ENCODE measurements at regions not wholly inside any gene's neighbourhood (a gene's known extent, or its start where the extent isn't known, plus 50 kb on each side); places are given as distances from the start of the nearest gene placed in this dataset.

DNA sequence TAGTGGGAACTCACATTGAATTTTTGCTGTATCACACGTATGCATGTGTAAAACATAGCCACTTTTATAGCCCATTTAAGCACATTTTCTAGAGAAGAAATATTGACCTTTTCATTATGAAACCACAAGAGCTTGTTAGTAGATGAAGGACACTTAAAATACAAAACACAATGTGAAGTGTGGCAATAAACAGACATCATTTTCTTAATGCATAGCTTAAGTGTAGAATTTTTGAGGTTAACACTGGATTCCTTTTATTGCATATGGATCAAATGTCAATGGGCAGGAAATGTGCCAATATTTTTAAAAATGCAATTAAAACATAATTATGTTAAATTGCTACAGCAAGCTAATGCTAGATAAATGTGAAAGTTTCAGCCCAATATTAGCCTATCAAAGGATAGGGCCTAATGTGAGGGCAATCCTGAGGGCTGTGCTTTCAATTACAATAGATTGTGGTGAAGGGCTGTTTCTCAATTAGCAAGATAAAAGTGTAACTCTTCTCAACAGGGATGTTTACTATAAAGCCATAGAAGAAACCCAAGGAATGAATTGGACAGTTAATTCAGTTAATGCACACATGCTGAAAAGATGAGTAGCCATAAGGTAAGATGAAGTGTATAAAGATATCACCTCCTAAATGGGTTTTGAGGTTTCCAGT, 489.0 kb upstream of the CDIN1 start:
- Mint-ChIP-seq H3K27ac (no peak overlapping the region), H3K36me3 (ENCODE audit: low read depth) (no peaks in the 10 kb centered on the region), H3K27me3 (no peaks in the 10 kb centered on the region), H3K9me3 (peaks cover 18% of the 10 kb centered on the region), H3K4me3 (no peak overlapping the region), H3K4me1 (no peaks in the 10 kb centered on the region)
- no peak for ATAC-seq (replicated peaks)

DNA sequence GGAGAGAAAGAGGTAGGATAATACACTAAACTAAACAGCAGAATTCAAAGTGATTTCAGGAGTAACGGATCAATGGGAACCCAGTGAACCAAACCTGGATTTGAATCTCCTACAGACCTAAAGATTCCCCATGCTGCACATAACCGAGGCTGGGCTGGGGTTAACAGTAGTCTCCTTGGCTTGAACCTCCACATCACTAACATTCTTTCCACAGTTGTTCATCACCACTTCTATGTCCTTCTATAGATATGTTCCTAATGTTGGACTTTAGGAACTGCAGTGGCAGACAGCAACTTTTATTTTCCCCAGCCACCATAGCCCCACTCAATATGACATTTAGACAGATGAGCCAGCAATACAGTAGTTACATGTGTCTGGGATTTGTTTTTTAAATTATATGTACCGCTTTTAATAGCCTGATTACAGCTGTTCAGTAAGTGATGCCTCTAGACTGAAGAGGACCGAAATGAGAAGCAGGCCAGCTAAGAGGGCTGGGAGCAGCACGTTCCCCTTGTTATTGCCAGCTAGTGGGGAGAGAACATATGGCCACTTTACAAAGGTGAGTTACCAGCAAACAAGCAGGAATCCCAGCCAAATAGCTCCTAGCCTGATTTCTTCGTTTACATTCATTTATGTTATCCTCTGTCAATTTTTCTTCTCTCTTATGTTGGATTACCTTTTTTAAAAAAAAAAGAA, 472.6 kb upstream of the CDIN1 start:
- Mint-ChIP-seq H3K4me3 (no peak overlapping the region), H3K27ac (no peak overlapping the region), H3K27me3 (no peaks in the 10 kb centered on the region), H3K36me3 (ENCODE audit: low read depth) (no peaks in the 10 kb centered on the region), H3K4me1 (no peaks in the 10 kb centered on the region), H3K9me3 (no peaks in the 10 kb centered on the region)
- ATAC-seq (replicated peaks) = no peak

DNA sequence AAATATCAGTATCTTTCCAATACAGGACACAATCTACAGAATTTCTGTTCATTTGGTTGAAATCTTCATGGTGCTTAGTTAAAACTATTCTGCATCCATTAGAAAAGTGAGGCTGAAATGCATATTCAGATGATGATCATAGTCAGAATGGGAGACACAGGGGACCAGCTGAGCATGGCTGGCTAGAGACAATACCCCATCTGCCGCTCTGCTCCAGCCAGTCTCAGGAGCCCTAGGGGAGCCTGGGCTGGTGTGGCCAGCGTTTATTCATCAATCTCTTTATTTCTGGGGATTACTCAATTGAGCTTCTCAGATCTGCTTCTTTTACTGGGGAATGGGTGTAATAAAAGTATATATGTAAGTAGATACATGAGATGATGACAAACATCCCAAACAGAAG, 470.9 kb upstream of the CDIN1 start:
- Mint-ChIP-seq H3K9me3 (no peaks in the 10 kb centered on the region), H3K36me3 (ENCODE audit: low read depth) (no peaks in the 10 kb centered on the region), H3K27ac (no peak overlapping the region)

DNA sequence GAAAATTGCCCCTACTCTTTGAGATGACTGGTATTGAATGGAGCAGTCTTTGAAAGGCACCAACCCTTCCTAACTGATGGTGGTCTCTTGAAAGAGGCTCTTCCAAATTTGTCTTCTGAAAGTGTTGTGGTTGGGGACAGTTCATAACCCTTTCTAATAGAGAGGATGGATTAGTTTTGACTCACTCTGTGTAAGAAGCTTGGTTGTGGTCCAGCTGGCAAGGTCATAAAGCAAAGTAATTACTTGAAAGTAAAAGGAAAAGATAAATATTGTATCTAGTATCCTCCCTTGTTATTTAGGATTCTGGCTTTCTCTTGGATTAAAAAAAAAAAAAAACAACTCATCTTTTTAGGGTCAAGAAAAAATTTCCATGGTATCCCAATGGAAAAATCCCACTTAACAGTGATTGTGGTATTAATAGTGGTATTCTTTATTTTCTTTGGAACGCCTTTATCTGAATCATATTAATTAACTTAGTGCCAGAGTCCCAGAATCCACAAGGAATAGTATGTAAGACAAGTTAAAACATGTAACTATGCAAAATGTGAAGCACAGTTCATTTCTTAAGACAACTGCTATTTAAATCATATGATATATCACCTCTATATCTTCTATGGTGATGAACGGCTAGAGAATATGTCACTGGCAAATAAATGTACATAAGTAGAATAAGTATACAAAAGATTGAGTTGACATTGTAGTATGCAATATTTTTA, 469.3 kb upstream of the CDIN1 start:
- ATAC-seq (replicated peaks) = no peak
- Mint-ChIP-seq H3K9me3 (no peaks in the 10 kb centered on the region), H3K4me1 (no peaks in the 10 kb centered on the region), H3K27ac (no peak overlapping the region), H3K4me3 (no peak overlapping the region), H3K27me3 (no peaks in the 10 kb centered on the region), H3K36me3 (ENCODE audit: low read depth) (no peaks in the 10 kb centered on the region)

More for the DNA sequence above, 470.9 kb upstream of the CDIN1 start:
- H3K4me1 Mint-ChIP-seq = no peaks in the 10 kb centered on the region
- no peak overlapping the region for H3K4me3 Mint-ChIP-seq
- H3K27me3 Mint-ChIP-seq = no peaks in the 10 kb centered on the region
- no peak for ATAC-seq (replicated peaks)

DNA sequence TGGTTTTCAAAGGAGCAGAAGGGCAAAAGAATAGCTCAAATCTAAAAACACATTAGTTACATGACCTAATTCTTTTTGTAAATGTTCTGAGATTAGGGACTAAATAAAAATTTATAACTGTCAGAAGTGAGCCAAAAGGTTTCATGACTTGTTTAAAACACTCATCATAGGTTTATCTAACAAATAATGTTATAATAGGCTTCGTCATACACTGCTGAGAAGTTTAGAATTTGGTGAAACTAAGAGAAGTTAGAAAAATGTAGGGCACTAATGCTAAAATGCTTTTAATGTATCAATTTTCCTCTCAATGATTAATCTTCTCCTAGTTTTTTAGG, 468.8 kb upstream of the CDIN1 start:
- no peak for ATAC-seq (replicated peaks)
- H3K27ac Mint-ChIP-seq = no peak overlapping the region
- no peaks in the 10 kb centered on the region for H3K9me3 Mint-ChIP-seq
- no peaks in the 10 kb centered on the region for H3K36me3 Mint-ChIP-seq (ENCODE audit: low read depth)
- H3K27me3 Mint-ChIP-seq = no peaks in the 10 kb centered on the region
- H3K4me3 Mint-ChIP-seq = no peak overlapping the region
- no peaks in the 10 kb centered on the region for H3K4me1 Mint-ChIP-seq

DNA sequence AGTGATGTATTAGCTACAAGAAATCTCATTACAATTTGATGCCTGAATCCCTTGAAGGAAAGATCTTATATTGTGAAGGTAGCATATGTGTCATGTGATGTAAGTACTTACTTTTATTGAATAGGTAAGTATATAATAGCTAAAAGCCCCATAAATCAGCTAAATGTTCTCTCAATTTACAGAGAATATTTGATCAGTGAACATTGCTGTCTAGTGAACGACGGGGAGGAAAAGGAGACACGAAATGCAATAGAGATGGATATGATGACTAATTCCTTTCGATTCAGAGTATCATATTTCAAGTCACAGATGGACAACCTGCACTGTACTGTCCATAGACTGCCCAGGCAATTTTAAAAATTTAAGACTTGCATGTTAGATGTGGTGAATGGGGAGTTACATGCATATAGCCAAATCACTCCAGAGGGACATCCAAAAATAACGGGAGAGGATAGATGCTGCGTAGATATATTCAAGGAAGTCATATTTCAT, 462.1 kb upstream of the CDIN1 start:
- H3K9me3 Mint-ChIP-seq = peaks cover 3% of the 10 kb centered on the region

DNA sequence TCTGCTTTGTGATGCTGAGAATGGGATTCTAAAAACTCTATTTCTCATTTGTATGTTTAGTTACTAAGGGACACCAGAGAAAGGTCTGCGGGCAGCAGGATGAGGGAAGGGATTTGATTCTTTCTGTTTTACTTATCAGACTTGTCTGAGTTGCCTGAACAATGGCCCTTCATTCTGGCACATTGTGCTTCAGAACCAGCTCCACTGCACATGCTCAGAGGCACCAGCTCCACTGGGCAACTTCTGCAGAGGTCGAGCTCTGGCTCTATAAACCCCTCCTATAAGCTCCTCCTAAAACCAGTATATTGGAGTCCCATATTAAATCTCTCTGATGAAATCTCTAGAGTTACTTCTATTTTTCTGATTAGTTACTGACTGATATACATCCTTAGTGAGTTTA, 453.2 kb upstream of the CDIN1 start:
- Mint-ChIP-seq H3K27me3 (no peaks in the 10 kb centered on the region), H3K27ac (no peak overlapping the region), H3K9me3 (peaks cover 9% of the 10 kb centered on the region), H3K4me3 (no peak overlapping the region), H3K36me3 (ENCODE audit: low read depth) (no peaks in the 10 kb centered on the region), H3K4me1 (no peaks in the 10 kb centered on the region)
- ATAC-seq (replicated peaks) = no peak

More for the DNA sequence above, 462.1 kb upstream of the CDIN1 start:
- Mint-ChIP-seq H3K4me3 (no peak overlapping the region), H3K36me3 (ENCODE audit: low read depth) (no peaks in the 10 kb centered on the region), H3K27me3 (no peaks in the 10 kb centered on the region), H3K27ac (no peak overlapping the region), H3K4me1 (no peaks in the 10 kb centered on the region)
- no peak for ATAC-seq (replicated peaks)

DNA sequence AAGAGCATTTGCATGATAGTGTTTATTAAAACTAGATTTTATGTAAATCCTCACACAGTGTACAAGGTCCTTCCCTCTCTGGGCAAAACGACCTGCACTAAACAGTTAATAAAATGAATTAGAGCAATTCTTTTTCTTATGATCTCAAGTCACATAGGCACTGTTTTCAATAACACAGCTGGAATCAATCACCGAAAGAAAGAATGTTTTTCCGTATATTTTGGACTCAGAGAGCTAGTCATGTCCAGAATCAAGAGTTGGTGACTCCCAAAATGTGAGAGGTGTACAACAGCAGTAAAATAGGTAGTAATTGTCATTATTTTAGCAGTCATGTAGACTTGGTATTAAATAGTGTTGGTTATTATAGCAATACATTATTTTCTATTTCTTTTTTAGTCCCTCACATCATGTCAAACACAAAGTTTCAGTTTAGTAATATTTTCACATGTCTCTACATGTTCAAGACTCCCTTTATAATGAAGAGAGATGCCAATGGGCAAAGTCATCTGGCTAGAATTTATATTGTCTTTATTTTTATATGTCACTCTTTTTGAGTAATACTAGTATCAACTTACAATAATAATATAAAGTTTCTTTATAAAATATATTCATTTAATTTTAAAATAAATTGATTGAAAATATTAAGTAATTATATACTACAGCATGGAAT, 448.6 kb upstream of the CDIN1 start:
- Mint-ChIP-seq H3K36me3 (ENCODE audit: low read depth) (no peaks in the 10 kb centered on the region), H3K9me3 (peaks cover 9% of the 10 kb centered on the region), H3K4me1 (no peaks in the 10 kb centered on the region), H3K27me3 (no peaks in the 10 kb centered on the region), H3K4me3 (no peak overlapping the region), H3K27ac (no peak overlapping the region)
- no peak for ATAC-seq (replicated peaks)

DNA sequence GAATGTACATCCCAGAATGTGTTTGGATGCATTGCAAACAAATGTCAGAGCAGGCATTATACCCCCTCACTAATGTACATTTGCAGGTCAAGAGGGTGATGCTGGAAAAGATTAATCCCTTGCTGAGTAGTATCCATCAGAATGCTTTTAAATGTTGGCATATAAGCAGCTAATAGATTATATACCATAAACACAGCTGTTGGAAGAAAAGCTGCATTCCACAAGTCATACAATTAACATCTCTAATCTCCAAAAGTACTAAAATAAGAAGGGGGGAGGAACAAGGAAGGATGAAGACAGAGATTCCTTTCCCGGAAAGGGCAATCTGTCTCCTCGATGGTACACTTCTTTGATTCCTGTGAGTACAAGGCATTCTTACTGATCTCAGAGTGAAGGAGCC, 445.7 kb upstream of the CDIN1 start:
- no peak for ATAC-seq (replicated peaks)
- H3K27ac Mint-ChIP-seq = no peak overlapping the region
- H3K27me3 Mint-ChIP-seq = no peaks in the 10 kb centered on the region
- peaks cover 4% of the 10 kb centered on the region for H3K9me3 Mint-ChIP-seq
- no peak overlapping the region for H3K4me3 Mint-ChIP-seq
- H3K36me3 Mint-ChIP-seq (ENCODE audit: low read depth) = no peaks in the 10 kb centered on the region
- no peaks in the 10 kb centered on the region for H3K4me1 Mint-ChIP-seq

DNA sequence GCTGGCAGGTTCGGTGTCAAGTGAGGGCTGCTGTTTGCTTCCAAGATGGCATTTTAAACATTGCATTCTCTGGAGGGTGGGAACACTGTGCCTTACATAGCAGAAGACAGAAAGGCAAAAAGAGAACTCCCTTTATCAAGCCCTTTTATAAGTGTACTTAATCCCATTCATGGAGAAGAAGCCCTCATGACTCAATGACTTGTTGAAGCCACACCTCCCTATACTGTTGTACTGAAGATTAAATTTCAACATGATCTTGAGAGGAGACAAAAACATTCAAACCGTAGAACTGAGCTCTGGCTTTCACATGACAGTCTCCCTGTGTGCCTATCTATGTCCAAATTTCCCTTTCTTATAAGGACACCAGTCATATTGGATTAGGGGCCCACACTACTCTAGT, 443.4 kb upstream of the CDIN1 start:
- no peak overlapping the region for H3K4me3 Mint-ChIP-seq
- H3K27me3 Mint-ChIP-seq = no peaks in the 10 kb centered on the region
- no peaks in the 10 kb centered on the region for H3K4me1 Mint-ChIP-seq
- H3K9me3 Mint-ChIP-seq = no peaks in the 10 kb centered on the region
- H3K36me3 Mint-ChIP-seq (ENCODE audit: low read depth) = no peaks in the 10 kb centered on the region
- H3K27ac Mint-ChIP-seq = no peak overlapping the region
- ATAC-seq (replicated peaks) = no peak

DNA sequence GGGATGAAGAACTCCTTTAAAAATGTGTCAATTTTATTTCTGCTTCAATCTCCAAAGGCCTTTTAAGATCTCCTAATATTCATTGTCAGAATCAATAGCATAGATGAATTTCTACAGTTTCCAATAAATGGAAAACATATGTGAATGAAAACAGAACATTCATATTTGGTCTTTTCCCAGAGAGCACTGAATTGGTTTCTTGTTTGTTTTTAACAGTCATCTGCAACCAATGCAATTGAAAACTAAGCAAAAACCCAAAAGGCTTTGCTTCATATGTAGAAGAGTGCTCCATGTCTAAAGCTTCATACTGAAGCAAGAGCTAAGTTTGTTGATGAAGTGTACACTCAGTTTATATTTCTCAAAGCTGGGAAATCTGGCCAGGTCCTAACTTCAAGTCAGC, 426.5 kb upstream of the CDIN1 start:
- no peak overlapping the region for H3K4me3 Mint-ChIP-seq
- no peak overlapping the region for H3K27ac Mint-ChIP-seq
- H3K36me3 Mint-ChIP-seq (ENCODE audit: low read depth) = no peaks in the 10 kb centered on the region
- H3K4me1 Mint-ChIP-seq = no peaks in the 10 kb centered on the region
- no peak for ATAC-seq (replicated peaks)
- H3K27me3 Mint-ChIP-seq = no peaks in the 10 kb centered on the region
- peaks cover 10% of the 10 kb centered on the region for H3K9me3 Mint-ChIP-seq

DNA sequence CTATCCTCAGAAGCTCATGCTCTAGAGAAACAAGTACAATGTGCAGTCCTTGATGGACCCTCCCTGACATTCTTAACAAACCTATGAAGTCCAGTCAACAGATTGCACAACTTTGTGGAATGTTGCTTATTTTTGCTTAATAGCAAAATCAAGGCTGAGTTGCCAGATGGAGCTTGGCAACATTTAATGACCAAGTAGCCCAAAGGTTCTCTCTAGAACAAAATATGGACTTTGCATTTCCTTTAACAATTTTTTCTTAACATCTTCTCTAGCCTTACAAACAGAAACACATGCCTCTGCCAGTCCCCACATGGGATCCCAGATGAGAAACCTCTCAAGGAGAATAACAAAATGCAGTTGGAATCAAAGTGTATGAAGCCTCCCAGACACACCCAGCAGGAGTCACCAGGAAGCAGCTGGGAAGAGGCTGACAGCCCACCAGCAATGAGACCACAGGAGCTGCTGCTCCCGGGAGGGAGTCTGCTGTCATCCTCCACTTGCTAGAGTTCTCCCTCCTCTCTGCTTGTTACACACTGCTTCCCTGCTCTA, 422.5 kb upstream of the CDIN1 start:
- Mint-ChIP-seq H3K27ac (no peak overlapping the region), H3K27me3 (no peaks in the 10 kb centered on the region), H3K9me3 (no peaks in the 10 kb centered on the region), H3K36me3 (ENCODE audit: low read depth) (no peaks in the 10 kb centered on the region), H3K4me3 (no peak overlapping the region), H3K4me1 (no peaks in the 10 kb centered on the region)
- ATAC-seq (replicated peaks) = no peak

DNA sequence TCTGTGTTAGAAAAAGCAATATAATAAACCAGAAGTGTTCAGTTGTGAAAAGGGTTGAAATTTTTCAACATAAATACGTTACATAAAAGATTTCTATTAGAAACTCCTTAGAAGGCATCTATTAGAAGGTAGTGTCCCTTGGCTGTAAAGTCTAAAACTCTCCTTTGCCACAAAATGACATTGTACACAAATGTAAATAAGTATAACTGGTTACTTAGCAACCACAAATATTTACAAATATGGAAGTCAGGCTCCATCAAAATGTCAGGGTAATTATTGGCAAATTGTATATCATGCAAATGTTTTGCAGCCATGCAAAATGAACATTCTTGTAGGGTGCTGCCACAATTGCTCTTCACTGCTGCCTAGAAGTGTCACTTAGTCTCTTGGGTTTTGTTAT, 419.1 kb upstream of the CDIN1 start:
- Mint-ChIP-seq H3K4me3 (no peak overlapping the region), H3K9me3 (peaks cover 5% of the 10 kb centered on the region), H3K27me3 (no peaks in the 10 kb centered on the region), H3K27ac (no peak overlapping the region), H3K4me1 (no peaks in the 10 kb centered on the region), H3K36me3 (ENCODE audit: low read depth) (no peaks in the 10 kb centered on the region)
- ATAC-seq (replicated peaks) = no peak

DNA sequence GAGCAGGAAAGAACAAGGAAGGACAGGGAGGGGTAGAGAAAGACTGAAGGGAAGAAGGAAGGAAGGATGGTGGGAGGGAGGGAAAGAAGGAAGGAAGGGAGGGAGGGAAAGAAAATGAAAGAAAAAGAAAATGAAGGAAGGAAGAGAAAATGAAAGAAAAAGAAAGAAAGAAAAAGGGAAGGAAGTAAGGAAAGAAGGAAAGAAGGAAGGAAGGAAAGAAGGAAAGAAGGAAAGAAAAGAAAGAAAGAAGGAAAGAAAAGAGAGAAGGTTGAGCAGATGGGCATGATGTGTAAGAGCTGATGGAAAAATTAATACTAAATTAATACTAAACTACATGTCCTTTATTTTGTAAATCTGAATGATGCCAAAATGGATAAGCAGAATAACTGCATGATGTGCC, 418.3 kb upstream of the CDIN1 start:
- no peaks in the 10 kb centered on the region for H3K4me1 Mint-ChIP-seq
- H3K4me3 Mint-ChIP-seq = no peak overlapping the region
- no peaks in the 10 kb centered on the region for H3K36me3 Mint-ChIP-seq (ENCODE audit: low read depth)
- no peak overlapping the region for H3K27ac Mint-ChIP-seq
- ATAC-seq (replicated peaks) = no peak
- peaks cover 5% of the 10 kb centered on the region for H3K9me3 Mint-ChIP-seq
- no peaks in the 10 kb centered on the region for H3K27me3 Mint-ChIP-seq

Data from activated T-helper 17 cell treated with anti-CD3 and anti-CD28 coated beads, Interleukin-2, amount 50 U/mL, for 72 hours (primary cell).